Breast epithelium (tissue), 3 donors: ENCODE measurements at regions not wholly inside any gene's neighbourhood (a gene's known extent, or its start where the extent isn't known, plus 50 kb on each side); places are given as distances from the start of the nearest gene placed in this dataset.

Experiments used
- CTCF ChIP-seq, 3 donors: fragments of 450-650 bp; IDR thresholded peaks; one replicate each; pipeline ENCODE4 v1.5.1; 2016 to 2017; ENCODE audit warnings: antibody characterized with exemption in 3 of 3, mild to moderate bottlenecking in 3 of 3, moderate library complexity in 3 of 3
- POLR2A ChIP-seq: fragments of 450-650 bp; IDR thresholded peaks from one replicate; pipeline ENCODE4 v1.6.1; 2016; ENCODE audit warnings: antibody characterized with exemption, mild to moderate bottlenecking, moderate library complexity
- POLR2AphosphoS5 ChIP-seq, 3 donors: sonication (generic); formaldehyde crosslinking; IDR thresholded peaks; one replicate each; pipeline ENCODE4 v1.6.1; 2017; ENCODE audit warnings: antibody characterized with exemption in 3 of 3

- TF ChIP-seq CTCF (IDR thresholded peaks at IDR 0.05): no peak
- TF ChIP-seq POLR2A: no peak
- no peak for TF ChIP-seq POLR2AphosphoS5 (IDR thresholded peaks at IDR 0.05)
Measured at GRCh38 chr6:133806382-133807140, 82.4 kb upstream of the TCF21 start.
